ENCODE measurements at regions not wholly inside any gene's neighbourhood (a gene's known extent, or its start where the extent isn't known, plus 50 kb on each side); places are given as distances from the start of the nearest gene placed in this dataset.

DNA sequence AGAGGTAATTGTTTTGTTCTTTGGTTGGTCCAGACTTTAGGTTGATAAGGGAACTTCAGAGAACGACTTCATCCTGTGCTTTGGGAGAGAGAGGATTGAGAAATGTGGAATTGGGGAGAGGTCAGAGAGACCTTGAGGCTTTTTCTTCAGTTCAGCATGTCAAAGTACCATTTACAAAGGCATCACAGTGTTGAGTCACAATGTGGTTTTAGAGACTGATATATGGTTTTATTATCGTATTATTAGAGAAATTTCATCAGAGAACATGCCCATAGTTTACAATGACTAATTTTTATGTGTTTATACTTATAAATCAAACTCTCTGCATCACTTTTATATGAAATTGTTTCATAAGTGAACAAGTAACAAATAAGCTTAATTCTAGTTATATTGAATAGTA lies 626.6 kb downstream of the DSC3 start:
- Histone ChIP-seq H3K27ac (no peak overlapping the region), H4K20me1 (ENCODE audit: insufficient read depth, poor library complexity, severe bottlenecking) (no peaks in the 10 kb centered on the region), H3K4me1 (ENCODE audit: insufficient read depth) (no peaks in the 10 kb centered on the region), H3K9me3 (ENCODE audit: low read depth) (no peaks in the 10 kb centered on the region), H3K4me3 (no peak overlapping the region), H3K79me2 (no peaks in the 10 kb centered on the region), H2AFZ (no peak overlapping the region), H3K9me2 (replicated peaks; ENCODE audit: insufficient read depth) (no peaks in the 10 kb centered on the region), H3K27me3 (no peaks in the 10 kb centered on the region), H3K36me3 (replicated peaks; ENCODE audit: insufficient read depth, low read depth) (no peaks in the 10 kb centered on the region), H3K4me2 (no peak overlapping the region)
- no peak for DNase-seq (ENCODE audit: low spot score)
- WGBS (ENCODE audit: low lambda C conversion rate, missing lambda C conversion rate): 65% methylated on average over 2 of the region's 2 CpGs
- no peak for TF ChIP-seq EZH2phosphoT487 (IDR thresholded peaks at IDR 0.05; ENCODE audit: low read depth, severe bottlenecking, unreplicated experiment)
- no peak for TF ChIP-seq EZH2 (IDR thresholded peaks at IDR 0.05; ENCODE audit: borderline replicate concordance)
- TF ChIP-seq, protein P1, sequence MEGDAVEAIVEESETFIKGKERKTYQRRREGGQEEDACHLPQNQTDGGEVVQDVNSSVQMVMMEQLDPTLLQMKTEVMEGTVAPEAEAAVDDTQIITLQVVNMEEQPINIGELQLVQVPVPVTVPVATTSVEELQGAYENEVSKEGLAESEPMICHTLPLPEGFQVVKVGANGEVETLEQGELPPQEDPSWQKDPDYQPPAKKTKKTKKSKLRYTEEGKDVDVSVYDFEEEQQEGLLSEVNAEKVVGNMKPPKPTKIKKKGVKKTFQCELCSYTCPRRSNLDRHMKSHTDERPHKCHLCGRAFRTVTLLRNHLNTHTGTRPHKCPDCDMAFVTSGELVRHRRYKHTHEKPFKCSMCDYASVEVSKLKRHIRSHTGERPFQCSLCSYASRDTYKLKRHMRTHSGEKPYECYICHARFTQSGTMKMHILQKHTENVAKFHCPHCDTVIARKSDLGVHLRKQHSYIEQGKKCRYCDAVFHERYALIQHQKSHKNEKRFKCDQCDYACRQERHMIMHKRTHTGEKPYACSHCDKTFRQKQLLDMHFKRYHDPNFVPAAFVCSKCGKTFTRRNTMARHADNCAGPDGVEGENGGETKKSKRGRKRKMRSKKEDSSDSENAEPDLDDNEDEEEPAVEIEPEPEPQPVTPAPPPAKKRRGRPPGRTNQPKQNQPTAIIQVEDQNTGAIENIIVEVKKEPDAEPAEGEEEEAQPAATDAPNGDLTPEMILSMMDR (IDR thresholded peaks at IDR 0.05; ENCODE audit: poor library complexity): no peak

DNA sequence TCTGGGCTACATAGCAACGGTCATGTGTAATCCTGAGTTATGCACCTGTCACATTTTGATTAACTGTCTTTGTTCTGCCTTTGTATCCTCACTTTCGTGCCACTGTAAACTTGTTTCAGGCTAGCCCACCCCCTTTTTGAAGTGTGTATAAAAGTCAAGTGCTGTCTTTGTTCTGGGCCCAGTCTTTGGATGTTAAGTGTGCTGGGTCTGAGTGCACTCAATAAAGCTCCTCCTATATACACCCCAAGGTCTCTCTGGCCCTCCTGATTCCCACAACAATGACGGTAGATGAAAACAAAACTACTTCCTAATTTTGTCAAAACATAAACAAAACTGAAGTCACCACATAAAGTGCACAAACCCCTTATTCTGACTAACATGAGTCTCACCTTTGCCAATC lies 633.4 kb downstream of the DSC3 start:
- Histone ChIP-seq H3K4me1 (ENCODE audit: insufficient read depth) (no peaks in the 10 kb centered on the region), H3K27ac (no peak overlapping the region), H3K9me2 (replicated peaks; ENCODE audit: insufficient read depth) (no peaks in the 10 kb centered on the region), H3K4me3 (no peak overlapping the region), H3K36me3 (replicated peaks; ENCODE audit: insufficient read depth, low read depth) (no peaks in the 10 kb centered on the region), H3K27me3 (no peaks in the 10 kb centered on the region), H4K20me1 (ENCODE audit: insufficient read depth, poor library complexity, severe bottlenecking) (no peaks in the 10 kb centered on the region), H3K79me2 (no peaks in the 10 kb centered on the region), H3K9me3 (ENCODE audit: low read depth) (no peaks in the 10 kb centered on the region), H3K4me2 (no peak overlapping the region), H2AFZ (no peak overlapping the region)
- TF ChIP-seq EZH2 (IDR thresholded peaks at IDR 0.05; ENCODE audit: borderline replicate concordance): no peak
- TF ChIP-seq EZH2phosphoT487 (IDR thresholded peaks at IDR 0.05; ENCODE audit: low read depth, severe bottlenecking, unreplicated experiment): no peak
- TF ChIP-seq, protein P1 (IDR thresholded peaks at IDR 0.05; ENCODE audit: poor library complexity): no peak
- WGBS (ENCODE audit: low lambda C conversion rate, missing lambda C conversion rate): 81% methylated on average over 3 of the region's 3 CpGs
- DNase-seq (ENCODE audit: low spot score): no peak

DNA sequence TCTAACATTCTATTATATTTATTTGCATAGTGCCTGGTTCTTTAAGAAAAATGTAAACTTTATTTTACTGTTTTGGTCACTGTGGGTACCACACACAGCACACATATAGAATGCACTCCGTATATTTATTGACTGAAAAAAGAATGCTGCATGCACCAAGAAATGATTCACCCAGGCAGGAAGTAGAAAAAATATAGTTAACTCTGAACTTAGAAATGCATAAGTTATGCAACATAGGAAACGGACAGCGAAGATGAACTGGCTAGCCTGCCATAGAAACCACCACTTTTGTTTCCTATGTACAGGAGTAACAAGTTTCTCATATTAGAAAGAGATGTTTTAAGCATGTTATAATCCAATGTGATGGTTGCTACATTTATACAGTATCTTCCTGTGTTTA lies 635.8 kb downstream of the DSC3 start:
- Histone ChIP-seq H3K9me2 (replicated peaks; ENCODE audit: insufficient read depth) (no peaks in the 10 kb centered on the region), H3K27me3 (no peaks in the 10 kb centered on the region), H3K27ac (no peak overlapping the region), H3K79me2 (no peaks in the 10 kb centered on the region), H3K4me2 (no peak overlapping the region), H3K4me1 (ENCODE audit: insufficient read depth) (no peaks in the 10 kb centered on the region), H2AFZ (no peak overlapping the region), H3K36me3 (replicated peaks; ENCODE audit: insufficient read depth, low read depth) (no peaks in the 10 kb centered on the region), H3K9me3 (ENCODE audit: low read depth) (no peaks in the 10 kb centered on the region), H3K4me3 (no peak overlapping the region), H4K20me1 (ENCODE audit: insufficient read depth, poor library complexity, severe bottlenecking) (no peaks in the 10 kb centered on the region)
- DNase-seq (ENCODE audit: low spot score): no peak
- TF ChIP-seq, protein P1 (IDR thresholded peaks at IDR 0.05; ENCODE audit: poor library complexity): no peak
- TF ChIP-seq EZH2 (IDR thresholded peaks at IDR 0.05; ENCODE audit: borderline replicate concordance) (no peak), EZH2phosphoT487 (IDR thresholded peaks at IDR 0.05; ENCODE audit: low read depth, severe bottlenecking, unreplicated experiment) (no peak)
- 83% methylated on average over 3 of the region's 3 CpGs for whole genome bisulfite sequencing (ENCODE audit: low lambda C conversion rate, missing lambda C conversion rate)

DNA sequence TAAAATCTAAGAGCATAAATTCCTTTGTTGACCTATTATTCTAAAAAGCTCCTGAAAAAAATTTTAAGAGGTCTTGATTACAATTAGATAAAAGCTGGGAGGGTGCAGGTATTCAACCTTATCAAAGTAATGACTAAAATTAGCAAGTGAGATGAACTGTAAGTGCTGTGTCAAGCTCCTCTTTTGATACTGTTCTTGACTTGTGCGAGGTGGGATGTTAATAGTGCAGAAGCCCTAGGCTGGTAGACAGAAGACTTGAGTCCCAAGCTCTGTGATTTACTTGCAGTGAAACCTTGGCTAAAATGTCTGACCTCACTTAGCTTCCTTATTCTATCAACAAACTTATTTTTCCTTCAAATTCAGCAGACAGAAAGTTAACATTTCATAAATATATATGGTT lies 637.5 kb downstream of the DSC3 start:
- no peaks in the 10 kb centered on the region for H3K79me2 ChIP-seq
- H3K9me3 ChIP-seq (ENCODE audit: low read depth): no peaks in the 10 kb centered on the region
- no peak overlapping the region for H2AFZ ChIP-seq
- no peak overlapping the region for H3K27ac ChIP-seq
- no peak overlapping the region for H3K4me2 ChIP-seq
- H3K36me3 ChIP-seq (replicated peaks; ENCODE audit: insufficient read depth, low read depth): no peaks in the 10 kb centered on the region
- H3K4me3 ChIP-seq: no peak overlapping the region
- no peaks in the 10 kb centered on the region for H3K4me1 ChIP-seq (ENCODE audit: insufficient read depth)
- no peaks in the 10 kb centered on the region for H4K20me1 ChIP-seq (ENCODE audit: insufficient read depth, poor library complexity, severe bottlenecking)
- WGBS (ENCODE audit: low lambda C conversion rate, missing lambda C conversion rate): 93% methylated on average over 1 of the region's 1 CpG
- no peak for DNase-seq (ENCODE audit: low spot score)
- TF ChIP-seq EZH2phosphoT487 (IDR thresholded peaks at IDR 0.05; ENCODE audit: low read depth, severe bottlenecking, unreplicated experiment) (no peak), EZH2 (IDR thresholded peaks at IDR 0.05; ENCODE audit: borderline replicate concordance) (no peak)
- TF ChIP-seq, protein P1 (IDR thresholded peaks at IDR 0.05; ENCODE audit: poor library complexity): no peak
- no peaks in the 10 kb centered on the region for H3K27me3 ChIP-seq
- H3K9me2 ChIP-seq (replicated peaks; ENCODE audit: insufficient read depth): no peaks in the 10 kb centered on the region

Data from hepatocyte (in vitro differentiated cells).